H1 (cell line): ENCODE measurements at regions not wholly inside any gene's neighbourhood (a gene's known extent, or its start where the extent isn't known, plus 50 kb on each side); places are given as distances from the start of the nearest gene placed in this dataset.
A peak's percentile ranks its signal among the peaks of the same experiment; 100 is the strongest.

ENCODE experiments used
- CTCF ChIA-PET: fragments of 300-600 bp; sonication (Branson Sonifier 250); formaldehyde crosslinking; loops from one replicate; lab custom pipeline; 2021; ENCODE audit not compliant: partially characterized antibody; lab: Charles Lee
- POLR2A ChIA-PET: fragments of 300-600 bp; sonication (Branson Sonifier 250); formaldehyde crosslinking; loops from one replicate; lab custom pipeline; 2021; ENCODE audit warnings: inconsistent platforms; ENCODE audit not compliant: partially characterized antibody; lab: Charles Lee
- DNase-seq, 2 experiments: peaks; one replicate each; pipeline versions ENCODE4 v3.0.0 to v3.0.0-alpha.2; 2010 to 2022; ENCODE audit warnings: low spot score in 2 of 2, low read depth in 1 of 2, mixed read lengths in 1 of 2
- FAIRE-seq: peaks from 2 replicates; lab custom pipeline; 2011; peaks lifted over from hg19 to GRCh38; lab: Jason Lieb, UNC
- H2AFZ ChIP-seq: 2 replicates; pipeline ENCODE4 v1.8.1; 2012; ENCODE audit warnings: low read length, inconsistent platforms
- H2AK5ac ChIP-seq: 2 replicates; pipeline ENCODE4 v1.6.1; 2013; ENCODE audit warnings: low read depth, low read length
- H2BK120ac ChIP-seq: replicated peaks from 2 replicates; pipeline ENCODE3; 2013; ENCODE audit warnings: low read depth, low read length, inconsistent platforms
- H2BK12ac ChIP-seq: 2 replicates; pipeline ENCODE4 v1.6.1; 2013; ENCODE audit warnings: low read depth, low read length
- H2BK15ac ChIP-seq: 2 replicates; pipeline ENCODE4 v1.6.1; 2013; ENCODE audit warnings: low read length
- H2BK20ac ChIP-seq: 2 replicates; pipeline ENCODE4 v1.6.1; 2013; ENCODE audit warnings: low read length
- H2BK5ac ChIP-seq: 2 replicates; pipeline ENCODE4 v1.6.1; 2013; ENCODE audit warnings: low read depth, low read length
- H3K14ac ChIP-seq: 2 replicates; pipeline ENCODE4 v1.6.1; 2013; ENCODE audit warnings: inconsistent platforms; ENCODE audit not compliant: insufficient read length
- H3K18ac ChIP-seq: 2 replicates; pipeline ENCODE4 v1.6.1; 2013; ENCODE audit warnings: low read length; ENCODE audit errors: extremely low read depth
- H3K23ac ChIP-seq: 2 replicates; pipeline ENCODE4 v1.6.1; 2013; ENCODE audit warnings: inconsistent platforms; ENCODE audit not compliant: insufficient read length
- H3K23me2 ChIP-seq: 2 replicates; pipeline ENCODE4 v1.6.1; 2013; ENCODE audit warnings: low read depth, low read length
- H3K27ac ChIP-seq: 2 replicates; pipeline ENCODE4 v1.6.1; 2011; ENCODE audit warnings: low read depth, low read length, inconsistent platforms
- H3K27me3 ChIP-seq, 4 experiments: replicated peaks in 1 of 4; 1 replicate in 1 of 4; 2 replicates in 3 of 4; pipeline versions ENCODE4 v1.6.1 to v1.8.1; 2011 to 2013; ENCODE audit warnings: low read length in 3 of 4, mild to moderate bottlenecking in 3 of 4, inconsistent platforms in 2 of 4, mixed read lengths in 2 of 4, moderate library complexity in 1 of 4; ENCODE audit not compliant: control insufficient read depth in 3 of 4, insufficient read depth in 3 of 4; ENCODE audit errors: extremely low read depth in 1 of 4
- H3K36me3 ChIP-seq, 4 experiments: 2 replicates each; pipeline versions ENCODE4 v1.6.1 to v1.8.1; 2011 to 2013; ENCODE audit warnings: mild to moderate bottlenecking in 4 of 4, low read length in 3 of 4, moderate library complexity in 2 of 4, control low read depth in 1 of 4, inconsistent platforms in 1 of 4; ENCODE audit not compliant: insufficient read depth in 4 of 4, control insufficient read depth in 2 of 4
- H3K4ac ChIP-seq: replicated peaks from 2 replicates; pipeline ENCODE3; 2013; ENCODE audit warnings: low read length, low read depth, mixed read lengths, inconsistent platforms; ENCODE audit not compliant: insufficient read length
- H3K4me1 ChIP-seq, 4 experiments: replicated peaks in 1 of 4; 1 replicate in 1 of 4; 2 replicates in 3 of 4; pipeline versions ENCODE4 v1.6.1 to v1.8.1; 2011 to 2013; ENCODE audit warnings: low read length in 3 of 4, inconsistent platforms in 2 of 4, mixed read lengths in 1 of 4; ENCODE audit not compliant: insufficient read depth in 4 of 4, control insufficient read depth in 3 of 4
- H3K4me2 ChIP-seq, 2 experiments: 2 replicates each; pipeline versions ENCODE4 v1.6.1 to v1.8.1; 2011 to 2013; ENCODE audit warnings: low read depth in 2 of 2, low read length in 2 of 2, control low read depth in 1 of 2, inconsistent platforms in 1 of 2, mild to moderate bottlenecking in 1 of 2; ENCODE audit not compliant: insufficient read depth in 1 of 2
- H3K4me3 ChIP-seq, 4 experiments: fragments of 200-600, 300-600 bp in 1 of 4; sonication (generic), shearing (Covaris generic), sonication (Bioruptor Twin) in 1 of 4; 2 replicates each; pipeline versions ENCODE4 v1.5.1 to v1.8.1; 2011 to 2016; ENCODE audit warnings: low read length in 4 of 4, low read depth in 3 of 4, control low read depth in 2 of 4, inconsistent platforms in 2 of 4, mild to moderate bottlenecking in 2 of 4, mixed read lengths in 1 of 4, moderate library complexity in 1 of 4; ENCODE audit not compliant: insufficient read depth in 2 of 4; ENCODE audit errors: extremely low read depth in 1 of 4
- H3K56ac ChIP-seq: replicated peaks from 2 replicates; pipeline ENCODE3; 2013; ENCODE audit warnings: low read depth, mild to moderate bottlenecking, mixed read lengths, low read length, inconsistent platforms; ENCODE audit not compliant: insufficient read length
- H3K79me1 ChIP-seq: 2 replicates; pipeline ENCODE4 v1.6.1; 2013; ENCODE audit warnings: low read depth, low read length, control low read depth
- H3K79me2 ChIP-seq, 2 experiments: 2 replicates each; pipeline versions ENCODE4 v1.6.1 to v1.8.1; 2012 to 2013; ENCODE audit warnings: low read length in 2 of 2, mild to moderate bottlenecking in 2 of 2, inconsistent platforms in 1 of 2; ENCODE audit not compliant: insufficient read depth in 2 of 2, control insufficient read depth in 1 of 2
- H3K9ac ChIP-seq, 4 experiments: replicated peaks in 1 of 4; 1 replicate in 1 of 4; 2 replicates in 3 of 4; pipeline versions ENCODE4 v1.6.1 to v1.8.1; 2011 to 2013; ENCODE audit warnings: low read depth in 3 of 4, low read length in 3 of 4, control low read depth in 2 of 4, mild to moderate bottlenecking in 2 of 4, moderate library complexity in 2 of 4, inconsistent platforms in 1 of 4; ENCODE audit errors: extremely low read depth in 1 of 4
- H3K9me3 ChIP-seq, 2 experiments: 2 replicates each; pipeline versions ENCODE4 v1.6.1 to v1.8.1; 2012 to 2013; ENCODE audit warnings: mild to moderate bottlenecking in 2 of 2, moderate library complexity in 2 of 2, control low read depth in 1 of 2, inconsistent platforms in 1 of 2, low read depth in 1 of 2, low read length in 1 of 2, mixed read lengths in 1 of 2; ENCODE audit not compliant: insufficient read depth in 2 of 2
- H4K20me1 ChIP-seq, 2 experiments: replicated peaks in 1 of 2; 2 replicates each; pipeline versions ENCODE3 to v1.8.1; 2011 to 2013; ENCODE audit warnings: inconsistent platforms in 2 of 2, low read length in 2 of 2, mild to moderate bottlenecking in 1 of 2; ENCODE audit not compliant: insufficient read depth in 2 of 2, control insufficient read depth in 1 of 2
- H4K5ac ChIP-seq: 2 replicates; pipeline ENCODE4 v1.6.1; 2013; ENCODE audit warnings: low read length, low read depth, mixed read lengths, inconsistent platforms; ENCODE audit not compliant: insufficient read length
- H4K8ac ChIP-seq: 2 replicates; pipeline ENCODE4 v1.8.0; 2013; ENCODE audit warnings: mild to moderate bottlenecking, moderate library complexity, low read length, inconsistent platforms; ENCODE audit not compliant: insufficient read depth; ENCODE audit errors: extremely low read depth
- H4K91ac ChIP-seq: replicated peaks from 2 replicates; pipeline ENCODE3; 2013; ENCODE audit warnings: low read length, mixed read lengths, inconsistent platforms; ENCODE audit not compliant: insufficient read length
- ATF2 ChIP-seq: IDR thresholded peaks from 2 replicates; pipeline ENCODE4 v1.6.1; 2012; ENCODE audit warnings: low read length, inconsistent platforms
- BACH1 ChIP-seq: IDR thresholded peaks from 2 replicates; pipeline ENCODE4 v1.6.1; 2012; ENCODE audit warnings: low read length, improper control_type of control experiment
- CBX8 ChIP-seq: fragments of 300-800, 300-1000 bp; sonication (generic); IDR thresholded peaks from 2 replicates; pipeline ENCODE4 v1.7.1; 2016; ENCODE audit warnings: low read depth, low read length, borderline replicate concordance
- CREB1 ChIP-seq: IDR thresholded peaks from 2 replicates; pipeline ENCODE4 v1.6.1; 2012; ENCODE audit warnings: inconsistent platforms
- EZH2 ChIP-seq: fragments of 200-600 bp; sonication (generic); IDR thresholded peaks from 2 replicates; pipeline ENCODE4 v1.7.1; 2012; ENCODE audit warnings: low read depth, mild to moderate bottlenecking, moderate library complexity, low read length, inconsistent platforms; ENCODE audit not compliant: severe bottlenecking
- KDM1A ChIP-seq: fragments of 200-600, 300-600 bp; sonication (generic); IDR thresholded peaks from 2 replicates; pipeline ENCODE4 v1.7.1; 2016; ENCODE audit warnings: mild to moderate bottlenecking, low read length, borderline replicate concordance
- NANOG ChIP-seq: IDR thresholded peaks from 2 replicates; pipeline ENCODE4 v1.6.1; 2011; ENCODE audit warnings: low read length, low read depth, mild to moderate bottlenecking, inconsistent platforms; ENCODE audit not compliant: insufficient read depth, poor library complexity, severe bottlenecking
- PHF8 ChIP-seq: fragments of 200-600 bp; sonication (generic); conservative IDR thresholded peaks from 2 replicates; pipeline ENCODE4 v1.7.1; 2012; ENCODE audit warnings: low read depth, mild to moderate bottlenecking, inconsistent platforms, low read length, moderate library complexity
- POLR2AphosphoS5 ChIP-seq: IDR thresholded peaks from 2 replicates; pipeline ENCODE4 v1.6.1; 2011; ENCODE audit warnings: low read depth, low read length
- RFX5 ChIP-seq: IDR thresholded peaks from 2 replicates; pipeline ENCODE4 v1.6.1; 2011; ENCODE audit warnings: low read depth, low read length, improper control_type of control experiment, borderline replicate concordance
- SIN3A ChIP-seq, 2 experiments: IDR thresholded peaks in 1 of 2; conservative IDR thresholded peaks in 1 of 2; 2 replicates each; pipeline ENCODE4 v1.6.1; 2011 to 2012; ENCODE audit warnings: low read length in 2 of 2, improper control_type of control experiment in 1 of 2, low read depth in 1 of 2, mild to moderate bottlenecking in 1 of 2
- SP2 ChIP-seq: IDR thresholded peaks from 2 replicates; pipeline ENCODE4 v1.6.1; 2012; ENCODE audit warnings: mild to moderate bottlenecking, low read length, inconsistent platforms
- SP4 ChIP-seq: IDR thresholded peaks from 2 replicates; pipeline ENCODE4 v1.6.1; 2012; ENCODE audit warnings: low read length, inconsistent platforms
- YY1 ChIP-seq: IDR thresholded peaks from 2 replicates; pipeline ENCODE4 v1.6.1; 2011; ENCODE audit warnings: low read depth, mild to moderate bottlenecking, low read length
- WGBS, 2 experiments: shearing (Covaris generic) in 1 of 2; methylation state at CpG; one replicate each; pipeline versions ENCODE4 v1.1.6 to v1.1.7; 2013 to 2015; ENCODE audit warnings: low lambda C conversion rate in 2 of 2, mixed read lengths in 2 of 2, inconsistent platforms in 1 of 2, low coverage in 1 of 2, missing lambda C conversion rate in 1 of 2; ENCODE audit not compliant: insufficient replicate concordance in 2 of 2, insufficient coverage in 1 of 2, insufficient read length in 1 of 2; ENCODE audit errors: extremely low coverage in 1 of 2, missing lambda C conversion rate in 1 of 2; 5-methylcytosine and 5-hydroxymethylcytosine counted together

- no peaks in the 10 kb centered on the region for H3K79me2 ChIP-seq
- CTCF ChIA-PET: interaction anchor here (0.6 to 1.1 kb wide), 4 partner anchors 8 to 164 kb away, joined by 3 to 4 read pairs (median 3); no protein-coding TSS in a partner anchor
- DNase-seq (no peak), FAIRE-seq (peak; percentile 36)
- no peak overlapping the region for H3K9ac ChIP-seq
- no peaks in the 10 kb centered on the region for H3K36me3 ChIP-seq
- 82% methylated on average over 1 of the region's 1 CpG; no CpG with 5 or more reads in 1 of the 2 experiments for WGBS, 2 experiments
- H3K9me3 ChIP-seq: no peaks in the 10 kb centered on the region
- no peak overlapping the region for H4K91ac ChIP-seq
- no peak overlapping the region for H3K14ac ChIP-seq
- H3K27ac ChIP-seq: no peak overlapping the region
- H3K27me3 ChIP-seq: no peaks in the 10 kb centered on the region
- H3K56ac ChIP-seq: no peak overlapping the region
- H3K23me2 ChIP-seq: no peaks in the 10 kb centered on the region
- no peak overlapping the region for H2BK12ac ChIP-seq
- no peak overlapping the region for H2BK20ac ChIP-seq
- H3K23ac ChIP-seq: no peak overlapping the region
- H3K4ac ChIP-seq: no peak overlapping the region
- no peak overlapping the region for H4K5ac ChIP-seq
- peaks cover 0 to 4% (median 0%) of the 10 kb centered on the region in 4 experiments; a peak in 1 of 7 replicates for H3K4me1 ChIP-seq
- no peaks in the 10 kb centered on the region for H4K20me1 ChIP-seq
- H2BK15ac ChIP-seq: no peak overlapping the region
- H2BK120ac ChIP-seq: no peak overlapping the region
- no peak overlapping the region for H2AK5ac ChIP-seq
- POLR2A ChIA-PET: no interaction called here
- H3K4me3 ChIP-seq: no peak overlapping the region
- no peak overlapping the region for H3K18ac ChIP-seq
- 0 out of 2 replicates have a peak overlapping the region, but pooled peaks have one; percentile 89 for H2AFZ ChIP-seq
- H4K8ac ChIP-seq: no peak overlapping the region
- H3K4me2 ChIP-seq: no peak overlapping the region
- H2BK5ac ChIP-seq: no peak overlapping the region
- no peaks in the 10 kb centered on the region for H3K79me1 ChIP-seq
- TF ChIP-seq RFX5 (no peak), SP4 (no peak), PHF8 (no peak), NANOG (no peak), CREB1 (no peak), ATF2 (no peak), EZH2 (no peak), KDM1A (no peak), CBX8 (no peak), BACH1 (no peak), POLR2AphosphoS5 (no peak), YY1 (no peak), SIN3A (conservative IDR thresholded peaks at IDR 0.05 in 1 of 2, IDR thresholded peaks at IDR 0.05 in 1 of 2; ENCODE audit: low read depth in 1 of 2, low read length in 2 of 2) (no peak), SP2 (no peak)
Observed at GRCh38 chr1:220974431-220974830, 95.2 kb downstream of the HLX start.
